Hippocampal formation (tissue), 2 donors: ENCODE measurements at regions not wholly inside any gene's neighbourhood (a gene's known extent, or its start where the extent isn't known, plus 50 kb on each side); places are given as distances from the start of the nearest gene placed in this dataset.

Source experiments
- DNase-seq, 2 donors: peaks; one replicate each; lab custom pipeline; 2025; lab: John Stamatoyannopoulos, UW

DNA sequence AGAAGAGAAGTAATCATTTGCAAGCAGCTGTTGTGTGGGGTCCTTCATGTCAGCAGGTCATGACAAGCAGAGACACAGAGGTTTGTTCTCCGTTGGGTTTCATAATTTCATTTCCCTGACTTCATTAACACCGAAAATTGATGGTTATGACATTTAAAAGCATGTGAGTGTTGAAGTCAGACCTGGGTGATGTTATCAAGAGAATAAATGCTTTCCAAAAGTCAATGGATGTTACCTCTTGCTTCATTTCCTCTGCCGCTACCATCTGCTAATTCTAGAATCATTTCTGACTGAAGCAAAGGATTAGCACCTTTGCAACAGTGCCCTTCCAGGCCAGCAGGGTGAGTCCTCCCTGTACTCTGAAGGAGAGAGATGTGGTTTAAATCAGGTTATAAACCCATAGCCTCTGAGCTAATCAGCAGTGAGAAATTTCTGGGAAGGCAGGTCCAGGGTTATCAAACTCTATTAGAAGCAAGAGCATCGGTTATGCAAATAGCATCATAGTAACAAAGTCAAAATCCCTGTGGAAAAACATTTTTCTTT, 446.2 kb downstream of the PIK3C3 start:
- DNase-seq, result no peak

DNA sequence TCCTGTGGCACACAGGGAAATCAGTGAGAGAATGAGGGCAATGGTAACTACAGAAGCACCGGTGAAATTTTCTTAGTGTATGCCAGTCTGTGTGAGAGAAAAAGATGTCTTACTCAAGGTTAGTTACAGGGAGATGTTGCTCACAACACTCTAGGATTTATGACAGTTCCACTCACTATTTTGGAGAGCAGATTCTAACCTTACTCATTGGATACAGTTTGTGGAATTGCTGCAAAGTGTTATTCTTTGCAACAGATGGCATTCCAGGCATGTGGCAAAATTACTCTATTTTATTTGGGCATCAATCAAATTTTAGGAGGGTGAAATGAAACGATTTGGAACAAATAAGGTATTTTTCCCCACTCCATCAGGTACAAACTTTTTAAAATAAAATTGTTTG, 449.1 kb downstream of the PIK3C3 start:
- DNase-seq, result peak in 1 of 2 donors; percentile 18

DNA sequence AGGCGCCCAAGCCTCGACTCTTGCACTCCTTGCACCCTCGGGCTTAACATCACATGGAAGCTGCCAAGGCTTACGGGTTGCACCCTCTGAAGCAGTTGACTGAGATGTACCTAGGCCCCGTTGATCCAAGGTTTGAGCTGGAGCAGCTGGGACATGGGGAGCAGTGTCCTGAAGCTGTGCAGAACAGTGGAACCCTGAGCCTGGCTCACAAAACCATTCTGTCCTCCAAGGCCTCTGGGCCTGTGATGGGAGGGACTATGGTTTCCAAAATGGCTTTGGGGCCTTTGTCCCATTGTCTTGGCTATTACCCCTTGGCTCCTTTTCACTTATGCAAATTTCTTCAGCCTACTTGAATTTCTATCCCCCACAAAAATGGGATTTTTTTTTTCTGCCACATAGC, 454.0 kb downstream of the PIK3C3 start:
- DNase-seq, result no peak

DNA sequence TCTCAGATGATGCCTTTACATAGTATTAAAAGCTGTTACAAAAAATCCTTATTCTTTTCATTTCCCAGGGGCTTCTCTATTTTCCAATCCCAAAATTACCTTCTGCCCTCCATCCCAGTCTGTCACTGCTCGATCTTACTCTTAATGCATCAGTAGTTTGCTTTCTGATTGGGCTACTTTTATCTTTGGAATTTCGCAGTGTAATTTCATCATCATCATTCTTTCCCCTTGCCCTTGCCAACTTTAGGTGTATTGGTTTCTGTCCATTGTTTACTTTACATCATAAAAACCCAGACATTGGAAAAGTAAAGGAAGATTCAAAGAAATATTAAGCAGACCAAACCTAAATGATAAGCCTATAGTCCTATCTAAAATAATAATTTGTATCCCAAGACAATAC, 457.2 kb downstream of the PIK3C3 start:
- DNase-seq, result no peak

DNA sequence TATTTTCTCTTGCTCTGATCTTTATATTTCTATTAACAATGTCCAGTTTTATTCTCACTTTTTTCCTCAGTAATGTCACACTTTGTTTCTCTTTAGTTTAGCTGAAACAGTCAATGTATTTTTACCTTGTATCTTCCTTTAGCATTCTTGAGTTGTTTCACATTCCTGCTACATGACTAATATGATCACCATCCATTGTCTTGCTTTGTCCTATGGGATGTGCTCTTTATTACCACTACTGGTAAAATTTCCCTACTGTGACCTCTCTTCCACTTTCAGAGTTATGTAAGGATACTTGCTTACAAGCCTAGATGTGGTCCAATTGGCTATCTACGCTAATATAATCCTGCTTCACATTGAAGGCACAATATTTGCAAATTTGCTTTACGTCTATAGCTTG, 457.9 kb downstream of the PIK3C3 start:
- DNase-seq, result no peak

DNA sequence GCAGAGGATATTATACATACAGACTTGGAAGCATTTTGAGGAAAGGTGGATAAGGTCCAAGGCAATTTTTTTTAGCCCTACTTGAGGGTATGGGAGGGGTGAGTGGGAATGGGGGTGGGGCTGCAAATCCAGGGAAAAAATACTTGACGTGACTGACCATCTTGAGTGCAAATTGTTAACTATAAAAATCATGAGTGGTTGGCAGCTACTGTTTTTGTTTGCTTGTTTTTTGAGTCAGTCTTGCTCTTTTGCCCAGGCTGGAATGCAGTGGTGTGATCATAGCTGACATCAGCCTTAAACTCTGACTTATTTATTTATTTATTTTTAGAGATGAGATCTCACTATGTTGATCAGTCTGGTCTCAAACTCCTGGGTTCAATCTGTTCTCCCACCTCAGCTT, 458.8 kb downstream of the PIK3C3 start:
- DNase-seq, result no peak

DNA sequence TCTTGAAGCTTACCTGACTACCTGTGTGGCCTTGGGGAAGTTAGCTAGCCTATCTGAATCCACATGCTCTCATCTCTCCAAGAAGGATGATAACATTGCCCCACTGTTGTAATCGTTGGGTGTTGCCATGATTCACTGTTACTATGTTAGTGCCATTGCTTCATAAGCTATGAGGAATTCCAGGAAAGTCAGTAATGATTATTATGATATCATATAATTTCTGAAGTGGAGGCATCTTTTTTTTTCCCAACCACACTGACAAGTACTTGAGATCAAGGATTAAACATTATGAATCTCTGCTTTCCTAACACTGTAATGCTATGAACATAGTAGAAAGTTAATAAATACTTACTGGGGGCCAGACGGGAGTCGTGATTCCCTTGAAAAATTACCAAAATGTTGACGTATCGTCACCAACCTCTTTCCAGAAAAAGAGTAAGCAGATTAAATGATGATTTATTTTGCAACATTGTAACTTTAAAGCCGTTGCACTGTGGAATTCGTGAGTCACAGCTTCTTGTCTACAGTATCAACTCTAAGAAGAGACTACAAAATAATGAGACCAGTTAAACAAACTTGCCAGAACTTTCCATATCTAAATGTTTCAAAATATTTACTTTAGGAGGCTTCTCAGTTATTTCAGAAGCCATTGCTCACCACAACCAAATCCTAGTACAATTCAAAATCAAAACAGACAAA, 459.9 kb downstream of the PIK3C3 start:
- no peak for DNase-seq

DNA sequence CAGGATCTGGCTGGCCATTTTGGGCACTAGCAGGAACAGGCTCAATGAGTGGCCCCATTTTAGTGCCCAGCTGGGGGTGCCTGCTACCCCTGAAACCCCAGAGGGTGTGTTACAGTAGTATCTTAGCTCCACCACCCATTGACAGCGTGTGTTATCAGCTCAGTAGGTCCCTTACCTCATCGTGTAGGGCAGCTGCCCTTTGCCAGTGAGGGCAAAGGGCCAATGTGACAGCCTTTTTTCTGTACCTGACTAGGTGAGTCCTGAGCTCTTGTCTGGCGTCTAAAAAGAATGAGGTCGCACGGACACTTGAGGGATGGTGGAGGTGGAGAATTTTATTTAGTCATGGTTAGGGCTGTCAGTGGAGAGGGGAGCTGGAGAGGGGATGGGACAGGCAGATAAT, 462.2 kb downstream of the PIK3C3 start:
- DNase-seq, result no peak

DNA sequence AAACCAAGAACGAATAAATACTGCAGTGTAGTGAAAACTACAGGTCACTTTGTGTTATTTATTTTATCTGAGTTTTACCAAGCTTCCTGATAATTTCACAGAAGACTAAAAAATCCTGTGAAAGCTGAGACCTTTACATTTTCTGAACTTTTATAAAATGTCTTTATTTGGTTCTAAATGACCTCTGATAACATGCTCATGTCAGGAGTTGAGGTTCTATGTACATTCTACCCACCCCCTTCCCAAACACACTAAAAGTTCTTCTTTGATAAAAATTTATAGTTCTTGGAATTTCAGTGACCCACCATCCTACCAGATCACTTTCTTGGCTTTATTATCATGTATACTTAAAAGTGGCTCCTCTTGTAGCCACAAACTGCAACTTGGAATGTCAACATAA, 463.1 kb downstream of the PIK3C3 start:
- no peak for DNase-seq

DNA sequence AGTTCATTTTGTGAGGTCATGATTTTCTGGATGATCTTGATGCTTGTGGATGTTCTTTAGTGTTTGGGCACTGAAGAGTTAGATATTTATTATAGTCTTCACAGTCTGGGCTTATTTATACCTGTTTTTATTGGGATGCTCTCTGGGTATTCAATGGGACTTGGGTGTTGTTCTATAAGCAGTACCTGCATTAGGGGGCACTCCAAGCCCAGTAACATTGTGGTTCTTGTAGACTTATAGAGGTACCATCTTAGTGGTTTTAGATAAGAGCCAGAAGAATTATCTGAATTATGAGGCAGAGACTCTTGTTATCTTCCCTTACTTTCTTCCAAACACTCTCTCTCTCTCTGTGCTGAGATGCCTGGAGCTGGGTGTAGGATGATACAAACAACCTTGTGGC, 470.0 kb downstream of the PIK3C3 start:
- no peak for DNase-seq

DNA sequence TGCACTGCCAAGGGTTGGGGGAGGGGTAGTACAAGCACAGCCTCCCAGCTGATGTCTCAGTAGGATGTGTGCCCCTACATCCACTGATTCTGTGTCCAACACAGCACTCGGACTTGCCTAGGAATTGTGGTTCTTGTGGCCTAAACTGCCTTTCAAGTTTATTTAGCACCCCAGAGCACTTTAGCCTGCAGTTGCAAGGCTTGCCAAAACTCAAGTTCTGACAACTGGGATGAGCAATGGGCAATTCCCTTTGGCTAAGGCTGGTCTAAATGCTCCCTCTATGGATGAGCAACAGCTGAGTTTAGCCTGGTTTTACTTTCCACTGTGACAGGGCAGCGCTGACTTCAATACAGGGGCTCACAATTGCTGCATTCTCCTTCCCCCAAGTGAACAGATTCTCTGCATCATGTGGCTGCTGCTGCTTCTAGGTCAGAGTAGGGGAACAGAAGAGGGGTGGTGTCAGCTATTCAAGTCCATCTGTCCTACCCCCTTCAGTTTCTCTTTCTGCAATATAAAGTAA, 471.5 kb downstream of the PIK3C3 start:
- no peak for DNase-seq

DNA sequence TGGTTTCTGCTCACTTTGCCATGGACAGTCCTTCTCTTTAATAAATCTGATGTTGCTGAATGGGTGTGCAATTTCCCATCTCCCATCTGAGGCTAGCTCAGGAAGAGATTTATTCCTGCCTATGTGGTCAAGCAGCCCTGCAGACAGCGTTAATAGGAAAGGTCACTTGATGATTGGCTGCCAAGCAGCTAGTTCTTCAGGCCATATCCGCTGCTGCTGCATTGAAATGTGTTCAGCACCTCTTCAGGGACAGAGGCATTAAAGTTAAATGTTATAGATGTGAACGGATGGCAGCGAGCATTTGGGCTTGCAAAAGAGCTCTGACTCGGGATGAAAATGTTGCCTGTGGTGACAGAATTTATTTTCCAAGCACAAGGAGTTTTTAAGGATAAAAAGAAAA, 474.2 kb downstream of the PIK3C3 start:
- DNase-seq, result no peak

DNA sequence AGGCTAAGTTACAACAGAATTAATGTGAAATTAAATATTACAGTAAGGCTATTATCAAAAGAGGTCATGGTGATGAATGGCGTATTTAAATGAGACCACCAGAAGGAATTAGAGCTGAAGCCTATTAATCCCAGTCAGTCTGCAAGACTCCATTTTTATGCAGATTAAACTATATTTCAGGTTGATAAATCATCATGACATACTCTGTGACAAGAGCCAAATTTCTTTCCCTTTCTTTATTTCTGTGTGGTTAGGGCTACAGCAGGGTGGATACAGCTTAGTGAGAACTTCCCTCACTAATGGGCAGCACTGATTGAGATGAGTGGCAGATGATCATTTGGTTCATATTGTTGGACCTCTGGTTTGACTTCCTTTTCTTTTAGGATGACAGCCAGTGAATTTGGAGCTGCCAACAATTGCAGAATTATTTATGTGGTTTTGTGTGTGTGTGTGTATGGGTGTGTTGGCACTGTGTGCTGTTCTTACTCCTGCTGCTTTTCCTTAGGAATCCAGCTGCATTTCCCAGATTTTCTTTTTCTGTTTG, 481.3 kb downstream of the PIK3C3 start:
- no peak for DNase-seq

DNA sequence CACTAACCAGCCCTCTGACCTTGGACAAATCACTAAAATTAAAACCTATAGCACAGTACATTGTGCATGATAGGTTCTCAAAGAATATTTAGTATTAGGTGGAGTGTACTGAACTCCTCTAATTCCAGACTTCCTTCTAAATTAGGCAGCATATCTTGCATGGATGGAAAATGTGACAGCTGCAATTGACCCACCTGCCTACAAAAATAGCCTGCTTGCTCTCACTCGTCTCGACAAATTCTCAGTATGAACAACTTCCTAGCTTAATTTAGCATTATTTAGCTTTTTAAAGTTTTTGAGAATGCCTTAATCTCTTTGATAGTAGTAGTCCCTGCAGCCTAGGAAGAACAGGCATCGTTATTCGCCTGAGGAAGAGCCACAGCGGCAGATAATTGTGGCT, 482.0 kb downstream of the PIK3C3 start:
- no peak for DNase-seq

DNA sequence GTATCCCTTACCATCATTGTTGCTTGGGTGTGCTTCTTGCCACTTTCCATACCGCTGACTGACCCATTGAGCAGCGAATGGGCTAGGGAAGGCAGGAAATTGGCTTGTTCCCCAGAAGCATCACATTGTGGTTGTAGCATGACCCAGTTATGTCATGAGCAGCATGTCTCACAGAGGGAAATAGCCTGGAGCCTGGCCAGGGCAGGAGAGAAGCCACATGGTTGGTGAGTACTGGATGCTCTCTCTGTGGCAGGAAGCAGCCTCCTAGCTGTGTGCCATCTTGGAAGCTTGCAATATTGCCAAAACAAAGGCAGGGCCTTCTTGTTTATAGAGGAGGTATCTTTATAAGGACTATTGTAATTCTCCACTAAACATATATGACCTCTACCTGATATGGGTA, 482.6 kb downstream of the PIK3C3 start:
- DNase-seq, result no peak

DNA sequence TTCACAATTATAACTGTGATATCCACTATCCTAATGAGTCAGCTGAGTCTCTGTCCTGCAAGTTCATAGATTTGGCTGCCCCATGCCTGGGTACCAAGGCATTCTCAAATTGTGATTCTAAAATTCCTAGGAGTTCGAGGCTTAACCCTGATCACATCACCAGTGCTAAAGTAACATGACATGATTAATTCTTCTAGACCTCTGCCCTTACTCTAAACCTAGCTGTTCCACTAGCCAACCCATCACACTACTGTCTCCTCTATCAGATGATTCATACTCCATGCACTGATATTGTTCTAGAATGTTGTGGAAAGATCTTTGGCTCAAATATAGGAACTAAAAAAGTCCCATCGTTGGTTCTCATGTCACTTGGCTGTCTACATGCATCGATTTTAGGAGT, 487.6 kb downstream of the PIK3C3 start:
- DNase-seq, result no peak

DNA sequence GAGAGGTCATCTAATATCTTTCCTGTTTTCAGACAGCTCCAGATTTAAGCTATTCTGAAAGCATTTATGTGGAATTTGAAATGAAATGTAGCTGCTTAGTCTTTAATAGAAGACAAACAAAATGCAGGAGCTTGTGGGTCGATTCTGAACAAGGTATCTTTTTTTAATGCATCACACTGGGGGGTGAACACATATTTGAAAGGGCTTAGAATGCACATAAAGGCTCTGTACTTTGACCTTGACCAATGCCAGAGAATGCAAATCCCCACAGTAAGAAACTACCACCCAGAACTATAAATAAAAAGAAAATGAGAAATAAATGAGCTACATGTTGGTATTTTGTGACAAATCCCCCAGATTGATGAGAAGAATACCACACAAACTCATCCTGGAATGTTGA, 489.3 kb downstream of the PIK3C3 start:
- no peak for DNase-seq

DNA sequence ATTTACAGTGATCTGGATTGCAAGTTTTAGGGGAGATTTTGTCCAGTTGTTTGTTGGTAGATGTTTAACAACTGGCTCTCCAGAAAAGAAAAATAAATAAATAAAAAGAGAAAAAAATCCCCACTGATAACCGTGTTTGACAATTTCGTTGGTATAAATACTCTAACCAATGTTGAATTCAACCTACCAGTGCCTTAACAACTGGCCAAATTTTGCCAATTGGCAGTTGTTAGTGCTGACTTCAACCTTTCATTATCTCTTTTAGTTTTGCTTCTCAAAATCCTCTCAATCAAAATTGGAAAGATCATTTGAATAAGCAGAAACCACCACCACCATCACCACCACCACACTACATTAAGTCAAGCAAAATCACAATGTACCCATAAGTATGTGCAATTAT, 490.3 kb downstream of the PIK3C3 start:
- no peak for DNase-seq

DNA sequence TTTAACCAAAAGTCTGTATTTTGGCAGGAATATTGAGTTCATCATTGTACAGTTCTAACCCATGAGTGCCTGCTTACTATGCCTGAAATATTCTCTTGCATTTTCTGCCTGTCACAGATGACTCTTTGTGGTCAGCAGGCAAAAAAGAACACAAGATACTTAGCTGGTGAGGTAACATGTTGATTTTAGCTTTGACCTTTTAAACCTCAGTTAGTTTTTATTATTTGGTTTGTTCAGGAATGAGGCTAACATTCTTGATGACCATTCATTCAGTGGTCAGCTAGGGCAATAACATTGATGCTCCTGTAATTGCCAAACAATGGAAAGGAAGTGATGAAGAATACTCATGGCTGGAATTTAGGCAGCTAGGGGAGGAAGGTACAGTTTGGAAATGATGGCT, 491.2 kb downstream of the PIK3C3 start:
- no peak for DNase-seq

DNA sequence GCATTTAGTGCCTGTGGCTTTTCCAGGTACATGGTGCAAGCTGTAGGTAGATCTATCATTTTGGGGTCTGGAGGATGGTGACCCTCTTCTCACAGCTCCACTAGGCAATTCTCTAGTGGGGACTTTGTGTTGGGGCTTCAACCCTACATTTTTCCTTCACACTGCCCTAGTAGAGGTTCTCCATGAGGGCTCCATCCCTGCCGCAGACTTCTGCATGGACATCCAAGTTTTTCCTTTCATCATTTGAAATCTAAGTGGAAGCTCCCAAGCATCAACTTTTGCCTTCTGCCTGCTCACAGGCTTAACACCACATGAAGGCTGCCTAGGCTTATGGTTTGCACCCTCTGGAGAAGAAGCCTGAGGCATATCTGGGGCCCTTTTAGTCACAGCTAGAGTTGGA, 492.7 kb downstream of the PIK3C3 start:
- no peak for DNase-seq

DNA sequence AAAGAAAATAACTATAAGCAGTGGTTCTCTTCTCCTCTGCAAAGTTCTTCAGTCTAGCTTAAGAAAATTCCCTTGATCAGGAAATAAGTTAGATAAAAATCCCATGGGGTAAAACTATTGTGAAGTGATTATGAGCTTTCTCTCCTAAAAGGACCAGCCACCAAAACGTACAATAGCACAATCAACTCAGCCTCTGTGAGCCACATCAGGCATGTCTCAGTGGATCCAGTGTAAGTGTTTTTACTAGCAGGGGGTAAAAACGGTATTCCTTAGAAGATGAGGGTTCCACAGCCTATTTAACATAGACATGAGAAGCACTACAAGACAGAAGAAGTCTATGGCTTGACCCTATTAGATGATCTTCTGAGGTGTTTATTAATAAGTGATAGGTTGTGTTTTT, 503.2 kb downstream of the PIK3C3 start:
- DNase-seq, result no peak

DNA sequence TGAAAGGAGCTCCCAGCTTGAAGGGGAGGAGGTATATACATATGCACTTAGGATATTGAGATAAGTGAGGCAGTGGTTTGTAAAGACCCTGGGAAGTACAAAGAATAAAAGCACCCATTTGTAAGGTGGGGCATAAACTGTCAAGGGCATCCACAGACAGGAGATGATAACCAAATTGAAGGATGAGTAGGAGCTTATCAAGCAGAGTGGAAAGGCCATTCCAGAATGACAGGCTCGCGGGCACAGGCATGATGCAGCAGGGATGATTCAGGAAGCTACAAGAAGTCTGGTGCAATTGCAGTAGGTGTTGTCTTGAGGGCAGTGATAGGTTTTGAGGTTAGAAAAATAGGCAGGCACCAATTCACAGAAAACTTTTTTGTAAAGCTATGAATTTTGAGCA, 504.8 kb downstream of the PIK3C3 start:
- no peak for DNase-seq

DNA sequence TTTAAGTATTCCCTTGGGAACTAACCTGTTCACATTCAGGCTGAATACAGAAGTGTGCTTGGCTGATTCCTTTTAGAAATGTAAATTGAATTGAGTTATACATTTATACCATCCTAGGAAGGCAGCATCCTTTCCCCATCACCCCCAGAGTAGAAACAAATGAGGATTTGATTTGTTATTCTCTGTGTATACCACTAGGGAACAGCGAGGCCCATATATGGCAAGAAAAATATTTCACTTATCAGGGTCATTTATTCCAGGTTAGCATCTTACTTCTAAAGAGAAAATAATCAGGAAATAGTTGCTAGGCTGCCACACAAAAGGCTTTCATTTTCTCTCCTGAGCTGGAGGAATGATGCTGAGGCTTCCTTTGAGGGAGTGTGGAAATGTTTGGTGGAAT, 516.9 kb downstream of the PIK3C3 start:
- DNase-seq, result no peak

DNA sequence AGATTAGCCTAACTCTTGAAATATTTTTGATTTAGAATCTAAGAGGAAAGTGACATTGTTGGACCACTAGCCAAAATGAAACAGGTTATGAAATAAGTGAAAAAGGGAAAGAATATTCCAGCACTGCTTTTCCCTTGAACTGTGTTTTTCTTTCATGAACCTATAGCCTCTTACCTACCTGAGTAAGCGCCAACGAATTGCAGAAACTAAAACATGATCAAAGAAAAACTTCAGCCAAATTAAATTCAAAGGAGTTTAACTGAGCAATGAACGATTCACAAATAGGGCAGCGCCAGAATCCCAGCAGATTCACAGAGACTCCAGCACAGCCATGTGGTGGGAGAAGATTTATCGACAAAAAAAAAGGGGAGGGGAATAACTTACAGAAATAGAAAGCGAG, 518.6 kb downstream of the PIK3C3 start:
- DNase-seq, result no peak
